K562 (cell line): ENCODE measurements at regions not wholly inside any gene's neighbourhood (a gene's known extent, or its start where the extent isn't known, plus 50 kb on each side); places are given as distances from the start of the nearest gene placed in this dataset.

ENCODE experiments used
- ATAC-seq: fragments of 200-7000 bp; cut with Tn5 transposase; 3 replicates; pipeline ENCODE4 v1.9.1; 2020; ENCODE audit warnings: moderate library complexity
- BruUV-seq: library from RNA; stranded (reverse); fragments of 400-500 nt; replicated peaks from 2 replicates; lab custom pipeline; 2021; lab: Mats Ljungman, UMichigan
- CTCF ChIA-PET: fragments of 300-600 bp; formaldehyde crosslinking; extraction: SDS; loops from one replicate; lab custom pipeline; 2021; ENCODE audit warnings: low intra/inter-chr PET ratio; lab: Yijun Ruan, JAX
- POLR2A ChIA-PET: fragments of 300-600, 350-650 bp; sonication (Branson Sonifier 250); formaldehyde crosslinking; extraction: SDS; loops from one replicate; lab custom pipeline; 2021; ENCODE audit warnings: antibody characterized with exemption, inconsistent platforms; lab: Yijun Ruan, JAX
- DNase-seq, 4 experiments: peaks; one replicate each; pipeline versions ENCODE4 v3.0.0 to v3.0.0-alpha.2; 2011 to 2018; ENCODE audit warnings: low spot score in 3 of 4, mixed read lengths in 3 of 4; ENCODE audit errors: extremely low read depth in 1 of 4
- FAIRE-seq: peaks from 2 replicates; lab custom pipeline; 2011; peaks lifted over from hg19 to GRCh38; lab: Jason Lieb, UNC
- H2AFZ ChIP-seq: 2 replicates; pipeline ENCODE4 v1.6.0; 2011; ENCODE audit warnings: low read depth, low read length, control low read depth, inconsistent platforms
- H3K27ac ChIP-seq: fragments of 200-600 bp; 3 replicates; pipeline ENCODE4 v1.8.0; 2011; ENCODE audit warnings: low read depth, mild to moderate bottlenecking, control low read depth, inconsistent platforms, low read length, moderate library complexity, mixed read lengths; ENCODE audit errors: extremely low read depth
- H3K27me3 ChIP-seq, 2 experiments: fragments of 300-600 bp in 1 of 2; 2 replicates in 1 of 2; 3 replicates in 1 of 2; pipeline versions ENCODE4 v1.6.0 to v1.8.0; 2011; ENCODE audit warnings: inconsistent platforms in 2 of 2, low read length in 2 of 2, mild to moderate bottlenecking in 1 of 2, mixed read lengths in 1 of 2, moderate library complexity in 1 of 2; ENCODE audit not compliant: control insufficient read depth in 2 of 2, insufficient read depth in 2 of 2
- H3K36me3 ChIP-seq: fragments of 300-600 bp; 3 replicates; pipeline ENCODE4 v1.8.0; 2011; ENCODE audit warnings: mild to moderate bottlenecking, low read length, inconsistent platforms; ENCODE audit not compliant: control insufficient read depth, insufficient read depth
- H3K4me1 ChIP-seq, 2 experiments: fragments of 200-600 bp in 1 of 2; replicated peaks in 1 of 2; 2 replicates in 1 of 2; 3 replicates in 1 of 2; pipeline versions ENCODE4 v1.5.1 to v1.8.0; 2011; ENCODE audit warnings: inconsistent platforms in 2 of 2, low read length in 2 of 2, mild to moderate bottlenecking in 1 of 2, mixed read lengths in 1 of 2, moderate library complexity in 1 of 2; ENCODE audit not compliant: control insufficient read depth in 2 of 2, insufficient read depth in 2 of 2
- H3K4me2 ChIP-seq: 2 replicates; pipeline ENCODE4 v1.6.1; 2011; ENCODE audit warnings: low read length, control low read depth, inconsistent platforms, mixed read lengths; ENCODE audit not compliant: insufficient read depth
- H3K4me3 ChIP-seq: fragments of 200-600 bp; sonication (generic), shearing (Covaris generic); 2 replicates; pipeline ENCODE4 v1.5.1; 2016; ENCODE audit warnings: control low read depth, inconsistent platforms
- H3K79me2 ChIP-seq: fragments of 200-600 bp; 3 replicates; pipeline ENCODE4 v1.8.0; 2011; ENCODE audit warnings: low read length, inconsistent platforms; ENCODE audit not compliant: control insufficient read depth, insufficient read depth
- H3K9ac ChIP-seq, 2 experiments: 2 replicates each; pipeline versions ENCODE4 v1.6.0 to v1.6.1; 2011; ENCODE audit warnings: low read depth in 2 of 2, low read length in 2 of 2, control low read depth in 1 of 2, inconsistent platforms in 1 of 2, mild to moderate bottlenecking in 1 of 2, mixed read lengths in 1 of 2; ENCODE audit not compliant: insufficient read depth in 1 of 2
- H3K9me1 ChIP-seq: one replicate; pipeline ENCODE4 v1.6.0; 2011; ENCODE audit warnings: inconsistent platforms, mild to moderate bottlenecking, low read length, moderate library complexity; ENCODE audit not compliant: control insufficient read depth, insufficient read depth
- H3K9me3 ChIP-seq: replicated peaks from 2 replicates; pipeline ENCODE4 v1.5.1; 2011; ENCODE audit warnings: low read depth, low read length, inconsistent platforms; ENCODE audit not compliant: control insufficient read depth, insufficient read depth
- H4K20me1 ChIP-seq: replicated peaks from 2 replicates; pipeline ENCODE4 v1.6.1; 2011; ENCODE audit warnings: low read length, inconsistent platforms, mixed read lengths; ENCODE audit not compliant: control insufficient read depth, insufficient read depth
- BMI1 ChIP-seq: fragments of 150-350 bp; IDR thresholded peaks from 2 replicates; pipeline ENCODE4 v1.6.1; 2014; ENCODE audit warnings: low read length
- C11orf30 ChIP-seq: fragments of 450-650 bp; IDR thresholded peaks from 2 replicates; pipeline ENCODE4 v1.6.1; 2016; ENCODE audit warnings: low read depth, mild to moderate bottlenecking
- CC2D1A ChIP-seq: fragments of 450-650 bp; IDR thresholded peaks from 2 replicates; pipeline ENCODE4 v1.6.1; 2017; ENCODE audit warnings: mild to moderate bottlenecking
- CEBPB ChIP-seq: fragments of 450-650 bp; IDR thresholded peaks from 2 replicates; pipeline ENCODE4 v1.6.1; 2016; ENCODE audit warnings: missing genetic modification characterization, missing compliant biosample characterization
- CREB3 ChIP-seq: fragments of 450-650 bp; conservative IDR thresholded peaks from 2 replicates; pipeline ENCODE4 v1.6.1; 2016; ENCODE audit warnings: missing genetic modification characterization, low read depth, mild to moderate bottlenecking, missing compliant biosample characterization, moderate library complexity
- DDX20 ChIP-seq: fragments of 450-650 bp; IDR thresholded peaks from 2 replicates; pipeline ENCODE4 v1.6.1; 2016; ENCODE audit warnings: missing genetic modification characterization, low read depth, mild to moderate bottlenecking, missing compliant biosample characterization, moderate library complexity
- POLR2A ChIP-seq: fragments of 450-650 bp; conservative IDR thresholded peaks from 2 replicates; pipeline ENCODE4 v1.6.1; 2016
- RB1 ChIP-seq: fragments of 450-650 bp; IDR thresholded peaks from 2 replicates; pipeline ENCODE4 v1.6.1; 2017; ENCODE audit warnings: low read depth, mild to moderate bottlenecking
- RFX7 ChIP-seq: fragments of 250-450 bp; sonication (Bioruptor Pico); IDR thresholded peaks from 2 replicates; pipeline ENCODE4 v1.5.1; 2021; ENCODE audit warnings: mild to moderate bottlenecking
- ZBTB17 ChIP-seq: fragments of 450-650 bp; formaldehyde crosslinking; IDR thresholded peaks from 2 replicates; pipeline ENCODE4 v1.4.0; 2020; ENCODE audit warnings: mild to moderate bottlenecking
- ZNF134 ChIP-seq: fragments of 250-450 bp; sonication (Bioruptor Pico); conservative IDR thresholded peaks from 2 replicates; pipeline ENCODE4 v1.4.0; 2020
- ZNF277 ChIP-seq: fragments of 250-450 bp; sonication (Bioruptor Pico); IDR thresholded peaks from 2 replicates; pipeline ENCODE4 v1.8.0; 2022; ENCODE audit warnings: inconsistent platforms, mild to moderate bottlenecking, moderate library complexity, borderline replicate concordance
- ZNF444 ChIP-seq: fragments of 250-450 bp; sonication (Bioruptor Pico); IDR thresholded peaks from 2 replicates; pipeline ENCODE4 v1.4.0; 2020; ENCODE audit warnings: mild to moderate bottlenecking, moderate library complexity
- WGBS: fragments of 100-300 bp; shearing (Covaris generic); methylation state at CpG from one replicate; pipeline ENCODE4 v1.1.6; 2016; ENCODE audit warnings: low coverage, mixed read lengths; ENCODE audit not compliant: insufficient coverage; ENCODE audit errors: missing lambda C conversion rate; 5-methylcytosine and 5-hydroxymethylcytosine counted together
- in situ Hi-C: fragments of 300-500 bp; cut with MboI; formaldehyde crosslinking; loops from 4 replicates; pipeline ENCODE4 v1.15.0; 2018; ENCODE audit warnings: inconsistent platforms, mixed read lengths
- intact Hi-C: fragments of 100-400 bp; cut with micrococcal nuclease; formaldehyde crosslinking; loops from 2 replicates; pipeline ENCODE4 v1.14.2; 2022
- TF ChIP-seq, protein P1 (sequence below), 3 experiments: fragments of 200-800 bp in 1 of 3; fragments of 250-450 bp in 1 of 3; fragments of 450-650 bp in 1 of 3; sonication (Bioruptor Pico) in 1 of 3; sonication (Bioruptor generic) in 1 of 3; formaldehyde crosslinking in 1 of 3; IDR thresholded peaks; 2 replicates each; pipeline versions ENCODE4 v1.6.1 to v1.8.0; 2016 to 2022; ENCODE audit warnings: mild to moderate bottlenecking in 2 of 3, missing genetic modification characterization in 2 of 3, missing compliant biosample characterization in 1 of 3, moderate library complexity in 1 of 3
- TF ChIP-seq, protein P2 (sequence below): fragments of 250-450 bp; sonication (Bioruptor Pico); IDR thresholded peaks from 2 replicates; pipeline ENCODE4 v1.4.0; 2020; ENCODE audit warnings: mild to moderate bottlenecking, moderate library complexity, borderline replicate concordance

GRCh38 chr4:116872308-116872707 is 213.1 kb downstream of the TRAM1L1 start (continued):
- TF ChIP-seq, protein P1, sequence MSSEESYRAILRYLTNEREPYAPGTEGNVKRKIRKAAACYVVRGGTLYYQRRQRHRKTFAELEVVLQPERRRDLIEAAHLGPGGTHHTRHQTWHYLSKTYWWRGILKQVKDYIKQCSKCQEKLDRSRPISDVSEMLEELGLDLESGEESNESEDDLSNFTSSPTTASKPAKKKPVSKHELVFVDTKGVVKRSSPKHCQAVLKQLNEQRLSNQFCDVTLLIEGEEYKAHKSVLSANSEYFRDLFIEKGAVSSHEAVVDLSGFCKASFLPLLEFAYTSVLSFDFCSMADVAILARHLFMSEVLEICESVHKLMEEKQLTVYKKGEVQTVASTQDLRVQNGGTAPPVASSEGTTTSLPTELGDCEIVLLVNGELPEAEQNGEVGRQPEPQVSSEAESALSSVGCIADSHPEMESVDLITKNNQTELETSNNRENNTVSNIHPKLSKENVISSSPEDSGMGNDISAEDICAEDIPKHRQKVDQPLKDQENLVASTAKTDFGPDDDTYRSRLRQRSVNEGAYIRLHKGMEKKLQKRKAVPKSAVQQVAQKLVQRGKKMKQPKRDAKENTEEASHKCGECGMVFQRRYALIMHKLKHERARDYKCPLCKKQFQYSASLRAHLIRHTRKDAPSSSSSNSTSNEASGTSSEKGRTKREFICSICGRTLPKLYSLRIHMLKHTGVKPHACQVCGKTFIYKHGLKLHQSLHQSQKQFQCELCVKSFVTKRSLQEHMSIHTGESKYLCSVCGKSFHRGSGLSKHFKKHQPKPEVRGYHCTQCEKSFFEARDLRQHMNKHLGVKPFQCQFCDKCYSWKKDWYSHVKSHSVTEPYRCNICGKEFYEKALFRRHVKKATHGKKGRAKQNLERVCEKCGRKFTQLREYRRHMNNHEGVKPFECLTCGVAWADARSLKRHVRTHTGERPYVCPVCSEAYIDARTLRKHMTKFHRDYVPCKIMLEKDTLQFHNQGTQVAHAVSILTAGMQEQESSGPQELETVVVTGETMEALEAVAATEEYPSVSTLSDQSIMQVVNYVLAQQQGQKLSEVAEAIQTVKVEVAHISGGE (CRISPR knock-in tag; IDR thresholded peaks at IDR 0.05), result no peak
- TF ChIP-seq BMI1 (no peak), ZBTB17 (CRISPR knock-in tag) (no peak), CC2D1A (no peak), C11orf30 (0 out of 2 replicates have a peak, but pooled peaks have one; percentile 21), ZNF444 (no peak)

DNA sequence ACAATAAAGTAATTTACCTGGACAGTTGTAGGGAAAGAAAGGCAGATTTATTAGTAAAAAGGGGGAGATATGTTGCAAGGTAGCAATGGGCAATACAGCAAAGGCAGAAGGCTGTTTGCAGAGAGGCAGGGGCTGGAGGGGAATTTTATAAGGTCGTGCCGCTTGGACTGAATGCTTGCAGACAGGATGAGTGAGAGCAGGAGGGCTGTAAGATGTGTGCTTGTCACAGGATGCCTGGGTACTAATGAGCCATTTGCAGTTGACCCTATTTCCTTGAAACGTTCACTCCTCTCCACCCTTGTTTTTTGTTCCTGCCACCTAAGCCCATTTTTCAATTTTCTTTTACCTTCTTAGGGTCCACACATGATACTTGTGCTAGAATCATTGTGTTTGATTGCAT is 214.7 kb downstream of the TRAM1L1 start:
- Histone ChIP-seq H3K27ac (no peak overlapping the region), H3K9me1 (no peaks in the 10 kb centered on the region), H2AFZ (no peak overlapping the region), H4K20me1 (no peaks in the 10 kb centered on the region), H3K27me3 (no peaks in the 10 kb centered on the region), H3K4me2 (no peak overlapping the region), H3K4me1 (no peaks in the 10 kb centered on the region), H3K4me3 (no peak overlapping the region), H3K36me3 (no peaks in the 10 kb centered on the region), H3K9me3 (no peaks in the 10 kb centered on the region), H3K79me2 (no peaks in the 10 kb centered on the region), H3K9ac (no peak overlapping the region)
- whole genome bisulfite sequencing, result 0% methylated on average over 3 of the region's 3 CpGs
- in situ Hi-C loops (no loop called here), intact Hi-C loops (no loop called here)
- FAIRE-seq (no peak), ATAC-seq (no peak), DNase-seq (no peak)
- BruUV-seq, result no TSS peak
- ChIA-PET POLR2A (no interaction called here), CTCF (no interaction called here)
- no peak for TF ChIP-seq RB1
- no peak for TF ChIP-seq ZNF277 (CRISPR knock-in tag)
- TF ChIP-seq POLR2A, result no peak
- no peak for TF ChIP-seq DDX20 (tag)
- TF ChIP-seq, protein P2, sequence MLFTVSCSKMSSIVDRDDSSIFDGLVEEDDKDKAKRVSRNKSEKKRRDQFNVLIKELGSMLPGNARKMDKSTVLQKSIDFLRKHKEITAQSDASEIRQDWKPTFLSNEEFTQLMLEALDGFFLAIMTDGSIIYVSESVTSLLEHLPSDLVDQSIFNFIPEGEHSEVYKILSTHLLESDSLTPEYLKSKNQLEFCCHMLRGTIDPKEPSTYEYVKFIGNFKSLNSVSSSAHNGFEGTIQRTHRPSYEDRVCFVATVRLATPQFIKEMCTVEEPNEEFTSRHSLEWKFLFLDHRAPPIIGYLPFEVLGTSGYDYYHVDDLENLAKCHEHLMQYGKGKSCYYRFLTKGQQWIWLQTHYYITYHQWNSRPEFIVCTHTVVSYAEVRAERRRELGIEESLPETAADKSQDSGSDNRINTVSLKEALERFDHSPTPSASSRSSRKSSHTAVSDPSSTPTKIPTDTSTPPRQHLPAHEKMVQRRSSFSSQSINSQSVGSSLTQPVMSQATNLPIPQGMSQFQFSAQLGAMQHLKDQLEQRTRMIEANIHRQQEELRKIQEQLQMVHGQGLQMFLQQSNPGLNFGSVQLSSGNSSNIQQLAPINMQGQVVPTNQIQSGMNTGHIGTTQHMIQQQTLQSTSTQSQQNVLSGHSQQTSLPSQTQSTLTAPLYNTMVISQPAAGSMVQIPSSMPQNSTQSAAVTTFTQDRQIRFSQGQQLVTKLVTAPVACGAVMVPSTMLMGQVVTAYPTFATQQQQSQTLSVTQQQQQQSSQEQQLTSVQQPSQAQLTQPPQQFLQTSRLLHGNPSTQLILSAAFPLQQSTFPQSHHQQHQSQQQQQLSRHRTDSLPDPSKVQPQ (CRISPR knock-in tag), result no peak
- no peak for TF ChIP-seq CREB3 (tag)
- no peak for TF ChIP-seq RFX7
- no peak for TF ChIP-seq ZNF134 (CRISPR knock-in tag)
- no peak for TF ChIP-seq CEBPB (tag)
